ENCODE measurements at regions not wholly inside any gene's neighbourhood (a gene's known extent, or its start where the extent isn't known, plus 50 kb on each side); places are given as distances from the start of the nearest gene placed in this dataset.

- H3K9me3 ChIP-seq = no peaks in the 10 kb centered on the region
- no peaks in the 10 kb centered on the region for H3K27me3 ChIP-seq
- peak overlapping the region; percentile 98 for H3K27ac ChIP-seq
- H3K4me3 ChIP-seq (ENCODE audit: low read depth in 1 of 2, low read length in 1 of 2) = peak overlapping the region; percentile 41 to 45
- peak; percentile 21 for TF ChIP-seq CTCF (IDR thresholded peaks at IDR 0.05)
- H3K36me3 ChIP-seq = no peaks in the 10 kb centered on the region
- peaks cover 77 to 85% of the 10 kb centered on the region in 2 experiments for H3K4me1 ChIP-seq (ENCODE audit: control insufficient read depth in 1 of 2, insufficient read depth in 1 of 2, low read depth in 1 of 2, low read length in 1 of 2)
Measured at GRCh38 chr11:59273373-59273841, 60.7 kb upstream of the MPEG1 start.

- H3K9me3 ChIP-seq = no peaks in the 10 kb centered on the region
- H3K27ac ChIP-seq = peak overlapping the region; percentile 98
- H3K27me3 ChIP-seq = no peaks in the 10 kb centered on the region
- no peaks in the 10 kb centered on the region for H3K36me3 ChIP-seq
- H3K4me3 ChIP-seq (ENCODE audit: low read depth in 1 of 2, low read length in 1 of 2) = peak overlapping the region; percentile 41 to 45
- no peak for TF ChIP-seq CTCF (IDR thresholded peaks at IDR 0.05)
- H3K4me1 ChIP-seq (ENCODE audit: control insufficient read depth in 1 of 2, insufficient read depth in 1 of 2, low read depth in 1 of 2, low read length in 1 of 2) = peaks cover 82 to 90% of the 10 kb centered on the region in 2 experiments
Measured at GRCh38 chr11:59272771-59273372, 60.1 kb upstream of the MPEG1 start.

- no peaks in the 10 kb centered on the region for H3K36me3 ChIP-seq
- H3K4me1 ChIP-seq (ENCODE audit: control insufficient read depth in 1 of 2, insufficient read depth in 1 of 2, low read depth in 1 of 2, low read length in 1 of 2) = peaks cover 91 to 100% of the 10 kb centered on the region in 2 experiments
- peak overlapping the region; percentile 98 for H3K27ac ChIP-seq
- no peaks in the 10 kb centered on the region for H3K27me3 ChIP-seq
- TF ChIP-seq CTCF (IDR thresholded peaks at IDR 0.05) = no peak
- H3K4me3 ChIP-seq (ENCODE audit: low read depth in 1 of 2, low read length in 1 of 2) = peak overlapping the region in 1 of 2 experiments; percentile 45
- no peaks in the 10 kb centered on the region for H3K9me3 ChIP-seq
Measured at GRCh38 chr11:59271811-59272327, 59.1 kb upstream of the MPEG1 start.

GRCh38 chr11:59271247-59271755 is 58.6 kb upstream of the MPEG1 start:
- H3K9me3 ChIP-seq = no peaks in the 10 kb centered on the region
- peak overlapping the region in 1 of 2 experiments; percentile 45 for H3K4me3 ChIP-seq (ENCODE audit: low read depth in 1 of 2, low read length in 1 of 2)
- H3K27me3 ChIP-seq = no peaks in the 10 kb centered on the region
- H3K36me3 ChIP-seq = no peaks in the 10 kb centered on the region
- H3K4me1 ChIP-seq (ENCODE audit: control insufficient read depth in 1 of 2, insufficient read depth in 1 of 2, low read depth in 1 of 2, low read length in 1 of 2) = peaks cover 92 to 100% of the 10 kb centered on the region in 2 experiments
- peak overlapping the region; percentile 98 for H3K27ac ChIP-seq
- TF ChIP-seq CTCF (IDR thresholded peaks at IDR 0.05) = no peak

- H3K27me3 ChIP-seq = no peaks in the 10 kb centered on the region
Measured at GRCh38 chr11:59267736-59268475, 55.2 kb upstream of the MPEG1 start.

More at GRCh38 chr11:59267736-59268475, 55.2 kb upstream of the MPEG1 start:
- peaks cover 89 to 100% of the 10 kb centered on the region in 2 experiments for H3K4me1 ChIP-seq (ENCODE audit: control insufficient read depth in 1 of 2, insufficient read depth in 1 of 2, low read depth in 1 of 2, low read length in 1 of 2)
- H3K4me3 ChIP-seq (ENCODE audit: low read depth in 1 of 2, low read length in 1 of 2) = no peak overlapping the region
- no peaks in the 10 kb centered on the region for H3K36me3 ChIP-seq
- TF ChIP-seq CTCF (IDR thresholded peaks at IDR 0.05) = no peak
- H3K27ac ChIP-seq = peak overlapping the region; percentile 98
- no peaks in the 10 kb centered on the region for H3K9me3 ChIP-seq
